ENCODE measurements at regions not wholly inside any gene's neighbourhood (a gene's known extent, or its start where the extent isn't known, plus 50 kb on each side); places are given as distances from the start of the nearest gene placed in this dataset.
"Not testable (repeated sequence)": the region's sequence is repeated elsewhere in the genome, so short reads cannot be mapped to it uniquely, and the experiment has no call there.

GRCh38 chrX:65932173-65933084 lies 107.5 kb downstream of the VSIG4 start (continued):
- TF ChIP-seq HIC1 (tag by site-specific recombination; IDR thresholded peaks at IDR 0.05) = peak; percentile 57; the same call in 1 of the 2 replicates
- TF ChIP-seq RBAK (tag by site-specific recombination; IDR thresholded peaks at IDR 0.05) = 0 out of 2 replicates have a peak, but pooled peaks have one; percentile 34
- peak; percentile 56; the same call in 1 of the 2 replicates for TF ChIP-seq INSM2 (tag by site-specific recombination; IDR thresholded peaks at IDR 0.05)
- TF ChIP-seq ZNF112 (tag by site-specific recombination; IDR thresholded peaks at IDR 0.05) = 0 out of 2 replicates have a peak, but pooled peaks have one; percentile 17

GRCh38 chrX:65928522-65928921 lies 111.4 kb downstream of the VSIG4 start:
- no peaks in the 10 kb centered on the region for H3K9me3 ChIP-seq (ENCODE audit: control insufficient read depth, insufficient read depth, low read depth, low read length)
- ChIA-PET CTCF (interaction anchor here (0.5 kb wide), 1 partner anchor 434 kb away, joined by 3 read pairs; no protein-coding TSS in a partner anchor), POLR2A (no interaction called here)
- no peak for TF ChIP-seq SETDB1 (IDR thresholded peaks at IDR 0.05; ENCODE audit: insufficient read length, low read length)
- no peak for TF ChIP-seq ZNF335 (tag by site-specific recombination; conservative IDR thresholded peaks at IDR 0.05)
- TF ChIP-seq MZF1 (tag by site-specific recombination; IDR thresholded peaks at IDR 0.05; ENCODE audit: borderline replicate concordance) = no peak
- TF ChIP-seq ZFP3 (tag by site-specific recombination; IDR thresholded peaks at IDR 0.05; ENCODE audit: low read depth) = no peak
- no peak for TF ChIP-seq SALL2 (tag by site-specific recombination; IDR thresholded peaks at IDR 0.05; ENCODE audit: borderline replicate concordance)
- no peak for TF ChIP-seq ZNF24 (tag by site-specific recombination; IDR thresholded peaks at IDR 0.05)
- no peak overlapping the region for H3K27ac ChIP-seq (ENCODE audit: extremely low read depth, low read depth, low read length)
- no peak overlapping the region for H3K4me3 ChIP-seq (ENCODE audit: low read depth, low read length)
- no peaks in the 10 kb centered on the region for H3K36me3 ChIP-seq (ENCODE audit: control insufficient read depth in 2 of 2, insufficient read depth in 1 of 2, low read length in 2 of 2)
- no peaks in the 10 kb centered on the region for H3K4me1 ChIP-seq (ENCODE audit: control insufficient read depth, insufficient read depth, low read length)

- H3K9me3 ChIP-seq (ENCODE audit: control insufficient read depth, insufficient read depth, low read depth, low read length); CTCF ChIA-PET; H3K27ac ChIP-seq (ENCODE audit: extremely low read depth, low read depth, low read length); H3K4me1 ChIP-seq (ENCODE audit: control insufficient read depth, insufficient read depth, low read length); H3K36me3 ChIP-seq (ENCODE audit: control insufficient read depth in 2 of 2, insufficient read depth in 1 of 2, low read length in 2 of 2); POLR2A ChIA-PET; H3K4me3 ChIP-seq (ENCODE audit: low read depth, low read length): not testable (repeated sequence)
Observed at GRCh38 chrX:65927386-65927785, 112.5 kb downstream of the VSIG4 start.

GRCh38 chrX:65926095-65927019 lies 113.5 kb downstream of the VSIG4 start:
- Histone ChIP-seq H3K4me3 (ENCODE audit: low read depth, low read length) (no peak overlapping the region), H3K4me1 (ENCODE audit: control insufficient read depth, insufficient read depth, low read length) (no peaks in the 10 kb centered on the region), H3K36me3 (ENCODE audit: control insufficient read depth in 2 of 2, insufficient read depth in 1 of 2, low read length in 2 of 2) (no peaks in the 10 kb centered on the region), H3K27ac (ENCODE audit: extremely low read depth, low read depth, low read length) (no peak overlapping the region), H3K9me3 (ENCODE audit: control insufficient read depth, insufficient read depth, low read depth, low read length) (no peaks in the 10 kb centered on the region)
- POLR2A ChIA-PET = no interaction called here
- CTCF ChIA-PET = interaction anchor here (0.6 kb wide), 1 partner anchor 467 kb away, joined by 3 read pairs; no protein-coding TSS in a partner anchor
- no peak for TF ChIP-seq GLI4 (tag by site-specific recombination; IDR thresholded peaks at IDR 0.05)
